Uterus (tissue), 2 donors: ENCODE measurements at regions not wholly inside any gene's neighbourhood (a gene's known extent, or its start where the extent isn't known, plus 50 kb on each side); places are given as distances from the start of the nearest gene placed in this dataset.

Source experiments
- CTCF ChIP-seq, 4 experiments: fragments of 200-600 bp in 2 of 4; fragments of 450-650 bp in 2 of 4; sonication (generic) in 2 of 4; IDR thresholded peaks; one replicate each; pipeline ENCODE4 v1.5.1; 2016 to 2019; ENCODE audit warnings: antibody characterized with exemption in 4 of 4, mild to moderate bottlenecking in 2 of 4, moderate library complexity in 1 of 4
- POLR2A ChIP-seq, 2 donors: fragments of 450-650 bp; IDR thresholded peaks; one replicate each; pipeline ENCODE4 v1.6.1; 2016; ENCODE audit warnings: antibody characterized with exemption in 2 of 2, mild to moderate bottlenecking in 1 of 2, moderate library complexity in 1 of 2

- TF ChIP-seq CTCF (IDR thresholded peaks at IDR 0.05) (no peak), POLR2A (IDR thresholded peaks at IDR 0.05) (no peak)
Measured at GRCh38 chr5:58366461-58366860, 93.4 kb downstream of the PLK2 start.
